Liver (tissue), 8 donors: ENCODE measurements at regions not wholly inside any gene's neighbourhood (a gene's known extent, or its start where the extent isn't known, plus 50 kb on each side); places are given as distances from the start of the nearest gene placed in this dataset.

Experiments
- DNase-seq: peaks from one replicate; pipeline ENCODE4 v3.0.0-alpha.2; 2017; ENCODE audit warnings: low spot score
- H3K27ac ChIP-seq, 2 donors: one replicate each; pipeline ENCODE4 v1.7.0; 2013; ENCODE audit warnings: inconsistent platforms in 2 of 2, low read length in 2 of 2, control low read depth in 1 of 2, low read depth in 1 of 2, mild to moderate bottlenecking in 1 of 2
- H3K27me3 ChIP-seq, 4 donors: one replicate each; pipeline versions ENCODE4 v1.6.1 to v1.7.0; 2013; ENCODE audit warnings: low read length in 3 of 4, inconsistent platforms in 1 of 4, mild to moderate bottlenecking in 1 of 4, moderate library complexity in 1 of 4; ENCODE audit not compliant: control insufficient read depth in 4 of 4, insufficient read depth in 4 of 4
- H3K36me3 ChIP-seq, 4 donors: one replicate each; pipeline versions ENCODE4 v1.6.1 to v1.7.0; 2013; ENCODE audit warnings: low read length in 3 of 4, mild to moderate bottlenecking in 3 of 4, low read depth in 1 of 4, moderate library complexity in 1 of 4; ENCODE audit not compliant: control insufficient read depth in 4 of 4, insufficient read depth in 3 of 4
- H3K4me1 ChIP-seq, 4 donors: one replicate each; pipeline versions ENCODE4 v1.6.1 to v1.7.0; 2013; ENCODE audit warnings: low read length in 3 of 4, mild to moderate bottlenecking in 3 of 4, moderate library complexity in 1 of 4; ENCODE audit not compliant: control insufficient read depth in 4 of 4, insufficient read depth in 4 of 4
- H3K4me3 ChIP-seq, 3 donors: one replicate each; pipeline versions ENCODE4 v1.6.1 to v1.7.0; 2013; ENCODE audit warnings: low read length in 3 of 3, control low read depth in 1 of 3, low read depth in 1 of 3, mild to moderate bottlenecking in 1 of 3
- H3K9ac ChIP-seq, 2 donors: one replicate each; pipeline ENCODE4 v1.7.0; 2013; ENCODE audit warnings: low read length in 2 of 2, mild to moderate bottlenecking in 2 of 2, moderate library complexity in 2 of 2, control low read depth in 1 of 2, low read depth in 1 of 2
- H3K9me3 ChIP-seq, 4 donors: one replicate each; pipeline versions ENCODE4 v1.6.1 to v1.7.0; 2013; ENCODE audit warnings: low read length in 3 of 4; ENCODE audit not compliant: control insufficient read depth in 4 of 4
- CTCF ChIP-seq: fragments of 150-350 bp; IDR thresholded peaks from 2 replicates; pipeline ENCODE4 v1.5.1; 2017; ENCODE audit warnings: improper control_type of control experiment, low read depth, low read length; ENCODE audit not compliant: missing input control
- EGR1 ChIP-seq, 2 donors: IDR thresholded peaks; 2 replicates each; pipeline ENCODE4 v1.6.1; 2016 to 2018; ENCODE audit warnings: antibody characterized with exemption in 2 of 2, low read depth in 2 of 2
- FOXA1 ChIP-seq: IDR thresholded peaks from 2 replicates; pipeline ENCODE4 v1.6.1; 2016; ENCODE audit warnings: antibody characterized with exemption
- FOXA2 ChIP-seq: IDR thresholded peaks from 2 replicates; pipeline ENCODE4 v1.6.1; 2016; ENCODE audit warnings: antibody characterized with exemption
- GABPA ChIP-seq, 2 donors: IDR thresholded peaks in 1 of 2; conservative IDR thresholded peaks in 1 of 2; 2 replicates each; pipeline ENCODE4 v1.6.1; 2016; ENCODE audit warnings: antibody characterized with exemption in 2 of 2, mild to moderate bottlenecking in 1 of 2, moderate library complexity in 1 of 2
- HNF4A ChIP-seq, 2 donors: conservative IDR thresholded peaks; 2 replicates each; pipeline ENCODE4 v1.6.1; 2016; ENCODE audit warnings: antibody characterized with exemption in 2 of 2, mild to moderate bottlenecking in 2 of 2
- HNF4G ChIP-seq: IDR thresholded peaks from 2 replicates; pipeline ENCODE4 v1.6.1; 2016; ENCODE audit warnings: antibody characterized with exemption
- JUND ChIP-seq, 2 donors: IDR thresholded peaks; 2 replicates each; pipeline ENCODE4 v1.6.1; 2016; ENCODE audit warnings: antibody characterized with exemption in 2 of 2
- NR2F2 ChIP-seq: IDR thresholded peaks from 2 replicates; pipeline ENCODE4 v1.6.1; 2016; ENCODE audit warnings: antibody characterized with exemption
- RAD21 ChIP-seq, 2 donors: IDR thresholded peaks; 2 replicates each; pipeline ENCODE4 v1.6.1; 2016; ENCODE audit warnings: antibody characterized with exemption in 2 of 2, mild to moderate bottlenecking in 2 of 2
- REST ChIP-seq: IDR thresholded peaks from 2 replicates; pipeline ENCODE4 v1.6.1; 2016; ENCODE audit warnings: antibody characterized with exemption, mild to moderate bottlenecking
- RXRA ChIP-seq, 2 donors: IDR thresholded peaks; 2 replicates each; pipeline ENCODE4 v1.6.1; 2017 to 2018; ENCODE audit warnings: antibody characterized with exemption in 2 of 2, mild to moderate bottlenecking in 1 of 2
- SP1 ChIP-seq: IDR thresholded peaks from 2 replicates; pipeline ENCODE4 v1.6.1; 2018; ENCODE audit warnings: antibody characterized with exemption, mild to moderate bottlenecking
- TAF1 ChIP-seq: conservative IDR thresholded peaks from 2 replicates; pipeline ENCODE4 v1.6.1; 2016; ENCODE audit warnings: antibody characterized with exemption, mild to moderate bottlenecking
- YY1 ChIP-seq: IDR thresholded peaks from 2 replicates; pipeline ENCODE4 v1.6.1; 2016; ENCODE audit warnings: antibody characterized with exemption, mild to moderate bottlenecking
- WGBS: extraction: QIAGEN DNeasy Blood & Tissue Kit; methylation state at CpG from one replicate; pipeline ENCODE4 v1.1.7; 2013; 5-methylcytosine and 5-hydroxymethylcytosine counted together
- TF ChIP-seq, protein P1 (sequence below): IDR thresholded peaks from 2 replicates; pipeline ENCODE4 v1.6.1; 2016; ENCODE audit warnings: antibody characterized with exemption
- TF ChIP-seq, protein P2 (sequence below): IDR thresholded peaks from 2 replicates; pipeline ENCODE4 v1.6.1; 2016; ENCODE audit warnings: antibody characterized with exemption
- TF ChIP-seq, protein P3 (sequence below): IDR thresholded peaks from 2 replicates; pipeline ENCODE4 v1.6.1; 2016; ENCODE audit warnings: antibody characterized with exemption
- donor health status: healthy.
- donor health status: healthy.
- donor health status: healthy.
- donor health status: healthy.
- donor health status: healthy.

DNA sequence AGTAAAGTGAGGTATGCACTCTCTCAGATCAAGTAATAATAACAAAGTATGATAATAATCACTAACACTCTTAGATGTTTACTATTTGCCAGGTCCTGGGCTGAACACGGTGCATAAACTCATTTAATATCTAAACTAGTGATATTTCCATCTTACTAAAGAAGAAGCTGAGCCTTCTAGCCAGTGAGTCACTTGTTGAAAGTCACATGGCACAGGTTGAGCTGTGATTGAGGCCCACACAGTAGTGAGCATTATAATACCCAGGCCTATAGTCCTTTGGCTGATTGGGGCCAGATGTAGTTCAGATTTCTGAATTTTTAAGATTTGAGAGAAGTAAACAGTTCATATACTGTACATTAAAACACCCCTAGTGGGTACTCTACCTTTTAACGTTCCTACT is 93.2 kb upstream of the CCDC80 start:
- TF ChIP-seq EGR1 (IDR thresholded peaks at IDR 0.05; ENCODE audit: low read depth in 2 of 2): no peak
- no peak for TF ChIP-seq YY1
- TF ChIP-seq CTCF: no peak
- no peak for TF ChIP-seq RXRA (IDR thresholded peaks at IDR 0.05)
- no peak for TF ChIP-seq GABPA (IDR thresholded peaks at IDR 0.05 in 1 of 2, conservative IDR thresholded peaks at IDR 0.05 in 1 of 2)
- TF ChIP-seq, protein P1, sequence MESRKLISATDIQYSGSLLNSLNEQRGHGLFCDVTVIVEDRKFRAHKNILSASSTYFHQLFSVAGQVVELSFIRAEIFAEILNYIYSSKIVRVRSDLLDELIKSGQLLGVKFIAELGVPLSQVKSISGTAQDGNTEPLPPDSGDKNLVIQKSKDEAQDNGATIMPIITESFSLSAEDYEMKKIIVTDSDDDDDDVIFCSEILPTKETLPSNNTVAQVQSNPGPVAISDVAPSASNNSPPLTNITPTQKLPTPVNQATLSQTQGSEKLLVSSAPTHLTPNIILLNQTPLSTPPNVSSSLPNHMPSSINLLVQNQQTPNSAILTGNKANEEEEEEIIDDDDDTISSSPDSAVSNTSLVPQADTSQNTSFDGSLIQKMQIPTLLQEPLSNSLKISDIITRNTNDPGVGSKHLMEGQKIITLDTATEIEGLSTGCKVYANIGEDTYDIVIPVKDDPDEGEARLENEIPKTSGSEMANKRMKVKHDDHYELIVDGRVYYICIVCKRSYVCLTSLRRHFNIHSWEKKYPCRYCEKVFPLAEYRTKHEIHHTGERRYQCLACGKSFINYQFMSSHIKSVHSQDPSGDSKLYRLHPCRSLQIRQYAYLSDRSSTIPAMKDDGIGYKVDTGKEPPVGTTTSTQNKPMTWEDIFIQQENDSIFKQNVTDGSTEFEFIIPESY: no peak
- TF ChIP-seq NR2F2: no peak
- TF ChIP-seq RAD21 (IDR thresholded peaks at IDR 0.05): no peak
- TF ChIP-seq, protein P2, sequence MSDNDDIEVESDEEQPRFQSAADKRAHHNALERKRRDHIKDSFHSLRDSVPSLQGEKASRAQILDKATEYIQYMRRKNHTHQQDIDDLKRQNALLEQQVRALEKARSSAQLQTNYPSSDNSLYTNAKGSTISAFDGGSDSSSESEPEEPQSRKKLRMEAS: no peak
- TF ChIP-seq, protein P3, sequence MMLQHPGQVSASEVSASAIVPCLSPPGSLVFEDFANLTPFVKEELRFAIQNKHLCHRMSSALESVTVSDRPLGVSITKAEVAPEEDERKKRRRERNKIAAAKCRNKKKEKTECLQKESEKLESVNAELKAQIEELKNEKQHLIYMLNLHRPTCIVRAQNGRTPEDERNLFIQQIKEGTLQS: no peak
- TF ChIP-seq JUND (IDR thresholded peaks at IDR 0.05): no peak
- no peak for TF ChIP-seq TAF1
- TF ChIP-seq SP1: no peak
- TF ChIP-seq HNF4G: no peak
- TF ChIP-seq REST: no peak
- TF ChIP-seq HNF4A (conservative IDR thresholded peaks at IDR 0.05): no peak
- no peak for TF ChIP-seq FOXA1
- TF ChIP-seq FOXA2: no peak
- H3K27me3 ChIP-seq: no peaks in the 10 kb centered on the region
- no peak for DNase-seq
- no peaks in the 10 kb centered on the region for H3K9me3 ChIP-seq
- H3K9ac ChIP-seq: no peak overlapping the region
- no peaks in the 10 kb centered on the region for H3K4me1 ChIP-seq
- WGBS: 64% methylated on average over 2 of the region's 2 CpGs
- H3K27ac ChIP-seq: no peak overlapping the region
- no peak overlapping the region for H3K4me3 ChIP-seq
- H3K36me3 ChIP-seq: no peaks in the 10 kb centered on the region

GRCh38 chr3:112730210-112730609 is 89.3 kb upstream of the CCDC80 start:
- Histone ChIP-seq H3K27ac (no peak overlapping the region), H3K4me1 (no peaks in the 10 kb centered on the region), H3K27me3 (no peaks in the 10 kb centered on the region), H3K9me3 (no peaks in the 10 kb centered on the region), H3K9ac (no peak overlapping the region), H3K4me3 (no peak overlapping the region), H3K36me3 (no peaks in the 10 kb centered on the region)
- no peak for DNase-seq
- no peak for TF ChIP-seq RXRA (IDR thresholded peaks at IDR 0.05)
- TF ChIP-seq GABPA (IDR thresholded peaks at IDR 0.05 in 1 of 2, conservative IDR thresholded peaks at IDR 0.05 in 1 of 2): no peak
- TF ChIP-seq, protein P2: no peak
- TF ChIP-seq SP1: no peak
- TF ChIP-seq, protein P1: no peak
- no peak for TF ChIP-seq EGR1 (IDR thresholded peaks at IDR 0.05; ENCODE audit: low read depth in 2 of 2)
- no peak for TF ChIP-seq FOXA2
- TF ChIP-seq TAF1: no peak
- no peak for TF ChIP-seq JUND (IDR thresholded peaks at IDR 0.05)
- no peak for TF ChIP-seq HNF4G
- no peak for TF ChIP-seq YY1
- no peak for TF ChIP-seq HNF4A (conservative IDR thresholded peaks at IDR 0.05)
- no peak for TF ChIP-seq CTCF
